ENCODE measurements at regions not wholly inside any gene's neighbourhood (a gene's known extent, or its start where the extent isn't known, plus 50 kb on each side); places are given as distances from the start of the nearest gene placed in this dataset.

GRCh38 chr12:124446364-124446763, 121.0 kb downstream of the NCOR2 start:
- Mint-ChIP-seq H3K9me3 (no peaks in the 10 kb centered on the region), H3K4me1 (peaks cover 7 to 20% of the 10 kb centered on the region in 2 experiments), H3K4me3 (no peak overlapping the region), H3K36me3 (ENCODE audit: insufficient read depth in 1 of 3, low read depth in 3 of 3) (peaks cover 15 to 60% (median 50%) of the 10 kb centered on the region in 3 experiments; a peak in 6 of 7 replicates), H3K27ac (no peak overlapping the region; a peak in 1 of 7 replicates), H3K27me3 (ENCODE audit: low read depth) (no peaks in the 10 kb centered on the region; the same call in none of the 2 replicates)
- Histone ChIP-seq H3K56ac (ENCODE audit: insufficient read length, low read depth, low read length) (no peak overlapping the region), H2AK5ac (ENCODE audit: insufficient read length, low read length) (no peak overlapping the region), H3T11ph (ENCODE audit: low read length) (no peak overlapping the region), H2AFZ (ENCODE audit: low read length) (no peak overlapping the region), H2BK5ac (ENCODE audit: insufficient read length, low read length) (no peak overlapping the region), H4K91ac (ENCODE audit: insufficient read length, low read depth, low read length) (no peak overlapping the region), H3K9ac (ENCODE audit: extremely low read depth, insufficient read length, low read length) (no peak overlapping the region), H3K14ac (ENCODE audit: insufficient read depth, low read length) (no peak overlapping the region), H3K4me2 (ENCODE audit: insufficient read depth, insufficient read length, low read length) (no peak overlapping the region), H3K79me1 (ENCODE audit: insufficient read depth, low read depth, low read length, poor library complexity, severe bottlenecking) (no peaks in the 10 kb centered on the region), H3K18ac (ENCODE audit: insufficient read length, low read depth, low read length) (no peak overlapping the region), H4K20me1 (ENCODE audit: control insufficient read depth, insufficient read depth, insufficient read length) (peaks cover under 1% of the 10 kb centered on the region), H2BK12ac (ENCODE audit: insufficient read length, low read depth, low read length) (no peak overlapping the region), H3K23me2 (ENCODE audit: insufficient read length, low read depth, low read length, poor library complexity, severe bottlenecking) (no peaks in the 10 kb centered on the region), H2BK120ac (ENCODE audit: low read depth, low read length, poor library complexity, severe bottlenecking) (no peak overlapping the region), H2BK15ac (ENCODE audit: low read depth, low read length) (no peak overlapping the region), H2BK20ac (ENCODE audit: low read depth, low read length, poor library complexity, severe bottlenecking) (no peak overlapping the region), H4K8ac (replicated peaks; ENCODE audit: insufficient read length, low read depth, low read length) (no peak overlapping the region), H3K27me3 (ENCODE audit: insufficient read depth, low read length) (no peaks in the 10 kb centered on the region), H3K4me1 (ENCODE audit: insufficient read depth, low read length) (no peaks in the 10 kb centered on the region), H3K27ac (ENCODE audit: insufficient read length, low read depth, low read length) (no peak overlapping the region), H3K9me3 (ENCODE audit: control insufficient read depth, low read depth, low read length) (no peaks in the 10 kb centered on the region), H4K5ac (ENCODE audit: insufficient read length, low read depth, low read length) (no peak overlapping the region), H3K4ac (ENCODE audit: low read depth, low read length) (no peak overlapping the region), H3K79me2 (ENCODE audit: insufficient read depth, low read length) (no peaks in the 10 kb centered on the region), H3K23ac (ENCODE audit: insufficient read length, low read depth, low read length) (no peak overlapping the region)
- TF ChIP-seq CTCF (conservative IDR thresholded peaks at IDR 0.05) = no peak
- no CpG with 5 or more reads among the region's 2 CpGs for WGBS (ENCODE audit: extremely low coverage, insufficient read length, low lambda C conversion rate)
- DNase-seq = no peak

Data from H9 (cell line).